ENCODE measurements at regions not wholly inside any gene's neighbourhood (a gene's known extent, or its start where the extent isn't known, plus 50 kb on each side); places are given as distances from the start of the nearest gene placed in this dataset.
A peak's percentile ranks its signal among the peaks of the same experiment; 100 is the strongest.

- DNase-seq = peak; percentile 60
Measured at GRCh38 chr14:32254952-32255679, 52.0 kb upstream of the RNU6-8 start.

GRCh38 chr14:32255789-32256188 is 52.7 kb upstream of the RNU6-8 start:
- DNase-seq = no peak

GRCh38 chr14:32256576-32256975 is 53.5 kb upstream of the RNU6-8 start:
- DNase-seq = no peak

- no peak for DNase-seq
Measured at GRCh38 chr14:32258336-32258993, 55.4 kb upstream of the RNU6-8 start.

GRCh38 chr14:32259368-32260013 is 56.4 kb upstream of the RNU6-8 start:
- DNase-seq = peak; percentile 14

- DNase-seq = no peak
Measured at GRCh38 chr14:32263939-32264567, 61.0 kb upstream of the RNU6-8 start.

GRCh38 chr14:32265584-32265983 is 62.5 kb upstream of the RNU6-8 start:
- no peak for DNase-seq

- DNase-seq = no peak
Measured at GRCh38 chr14:32277998-32278397, 51.1 kb upstream of the AKAP6 start.

Measured in T1000 (cell line).